Gastrocnemius medialis (tissue), 4 donors: ENCODE measurements at regions not wholly inside any gene's neighbourhood (a gene's known extent, or its start where the extent isn't known, plus 50 kb on each side); places are given as distances from the start of the nearest gene placed in this dataset.

Source experiments
- ATAC-seq, 2 donors: fragments of 150-250 bp; one replicate each; pipeline ENCODE4 v1.9.1; 2016
- DNase-seq, 2 donors: peaks; one replicate each; pipeline ENCODE4 v3.0.0-alpha.2; 2019
- H3K27ac ChIP-seq, 4 donors: fragments of 200-600 bp; sonication (generic); 1 replicate in 1 of 4; 2 replicates in 3 of 4; pipeline ENCODE4 v1.5.1; 2016 to 2018; ENCODE audit warnings: mild to moderate bottlenecking in 2 of 4, moderate library complexity in 1 of 4
- H3K27me3 ChIP-seq, 3 donors: fragments of 200-600 bp; sonication (generic) in 2 of 3; 1 replicate in 1 of 3; 2 replicates in 2 of 3; pipeline versions ENCODE4 v1.5.1 to v1.6.0; 2016 to 2019; ENCODE audit warnings: mild to moderate bottlenecking in 1 of 3, moderate library complexity in 1 of 3
- H3K36me3 ChIP-seq, 2 donors: fragments of 200-600 bp; sonication (generic) in 1 of 2; one replicate each; pipeline ENCODE4 v1.5.1; 2017 to 2018
- H3K4me1 ChIP-seq, 2 donors: fragments of 200-600 bp; sonication (generic) in 1 of 2; one replicate each; pipeline ENCODE4 v1.5.1; 2016 to 2017; ENCODE audit warnings: mild to moderate bottlenecking in 2 of 2
- H3K4me3 ChIP-seq, 4 donors: fragments of 200-600 bp; sonication (generic) in 3 of 4; 1 replicate in 1 of 4; 2 replicates in 3 of 4; pipeline ENCODE4 v1.5.1; 2016 to 2019; ENCODE audit warnings: mild to moderate bottlenecking in 2 of 4
- H3K9me3 ChIP-seq, 3 donors: fragments of 200-600 bp; sonication (generic) in 2 of 3; 1 replicate in 1 of 3; 2 replicates in 2 of 3; pipeline ENCODE4 v1.5.1; 2016 to 2019
- POLR2A ChIP-seq, 2 donors: fragments of 450-650 bp; IDR thresholded peaks; one replicate each; pipeline ENCODE4 v1.6.1; 2017; ENCODE audit warnings: antibody characterized with exemption in 2 of 2, mild to moderate bottlenecking in 2 of 2, moderate library complexity in 2 of 2
- in situ Hi-C, 4 donors: fragments of 200-750 bp; cut with MboI; loops; one replicate each; pipeline versions ENCODE4 v1.15.0 to v1.8.0; 2017; ENCODE audit warnings: low sequenced_read_pairs in 4 of 4
- intact Hi-C: fragments of 100-400 bp; cut with DNase I; formaldehyde crosslinking; loops from one replicate; pipeline ENCODE4 v1.15.1; 2023; ENCODE audit warnings: low total_unique reads
- TF ChIP-seq, protein P1 (sequence below), 5 experiments: fragments of 450-650 bp in 3 of 5; fragments of 200-600 bp in 2 of 5; sonication (generic) in 2 of 5; IDR thresholded peaks in 4 of 5; conservative IDR thresholded peaks in 1 of 5; 1 replicate in 4 of 5; 2 replicates in 1 of 5; pipeline ENCODE4 v1.5.1; 2016 to 2019; ENCODE audit warnings: antibody characterized with exemption in 5 of 5, mild to moderate bottlenecking in 3 of 5, moderate library complexity in 3 of 5

DNA sequence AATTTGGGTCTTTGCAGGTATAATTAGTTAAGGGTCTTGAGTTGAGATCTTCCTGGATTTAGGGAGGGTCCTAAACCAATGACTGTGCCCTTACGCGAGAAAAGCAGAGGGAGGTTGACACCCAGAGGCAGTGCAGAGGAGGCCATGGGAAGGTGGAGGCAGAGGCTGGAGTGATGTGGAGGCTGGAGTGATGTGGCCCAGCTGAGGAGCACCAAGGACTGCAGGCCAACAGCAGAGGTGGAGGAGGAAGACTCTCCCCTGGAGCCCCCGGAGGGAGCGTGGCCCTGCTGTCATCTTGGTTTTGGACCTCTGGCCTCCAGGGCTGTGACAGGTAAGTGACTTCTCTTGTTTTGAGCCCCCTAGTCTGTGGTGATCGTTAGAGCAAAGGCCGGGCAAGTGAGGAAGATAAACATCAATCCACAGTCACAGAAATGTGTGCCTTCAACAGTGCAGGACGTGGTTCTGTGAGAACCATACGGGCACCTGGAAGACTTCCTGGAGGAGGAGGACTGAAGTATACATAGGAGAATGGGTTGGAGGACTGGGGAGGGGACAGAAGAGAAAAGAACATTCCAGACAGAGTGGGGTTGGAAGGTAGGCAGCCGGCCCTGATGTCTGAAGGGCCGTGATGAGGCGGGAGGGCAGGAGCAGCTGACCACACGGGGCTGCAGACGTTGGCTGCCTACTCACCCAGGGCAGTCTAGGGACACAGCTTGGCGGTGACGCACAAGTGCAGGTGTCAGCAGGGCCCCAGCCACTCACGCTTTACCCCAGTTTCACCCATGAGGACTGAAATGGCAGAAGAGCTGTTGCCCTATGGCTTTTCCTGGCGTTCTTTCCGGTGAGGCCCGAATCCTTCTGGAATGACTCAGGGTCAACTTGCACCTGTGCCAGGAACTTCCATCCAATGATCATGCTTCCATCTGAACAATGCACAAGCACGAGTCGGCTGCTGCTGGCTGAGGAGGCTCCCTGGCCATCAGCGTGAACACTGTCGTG, 270.2 kb downstream of the CTTN start:
- ATAC-seq (no peak), DNase-seq (no peak)
- H3K4me1 ChIP-seq: peaks cover 6 to 8% of the 10 kb centered on the region in 2 donors
- H3K36me3 ChIP-seq: no peaks in the 10 kb centered on the region
- intact Hi-C loops (no loop called here), in situ Hi-C loops (no loop called here)
- no peaks in the 10 kb centered on the region for H3K9me3 ChIP-seq
- H3K4me3 ChIP-seq: no peak overlapping the region
- TF ChIP-seq POLR2A (IDR thresholded peaks at IDR 0.05): no peak
- TF ChIP-seq, protein P1, sequence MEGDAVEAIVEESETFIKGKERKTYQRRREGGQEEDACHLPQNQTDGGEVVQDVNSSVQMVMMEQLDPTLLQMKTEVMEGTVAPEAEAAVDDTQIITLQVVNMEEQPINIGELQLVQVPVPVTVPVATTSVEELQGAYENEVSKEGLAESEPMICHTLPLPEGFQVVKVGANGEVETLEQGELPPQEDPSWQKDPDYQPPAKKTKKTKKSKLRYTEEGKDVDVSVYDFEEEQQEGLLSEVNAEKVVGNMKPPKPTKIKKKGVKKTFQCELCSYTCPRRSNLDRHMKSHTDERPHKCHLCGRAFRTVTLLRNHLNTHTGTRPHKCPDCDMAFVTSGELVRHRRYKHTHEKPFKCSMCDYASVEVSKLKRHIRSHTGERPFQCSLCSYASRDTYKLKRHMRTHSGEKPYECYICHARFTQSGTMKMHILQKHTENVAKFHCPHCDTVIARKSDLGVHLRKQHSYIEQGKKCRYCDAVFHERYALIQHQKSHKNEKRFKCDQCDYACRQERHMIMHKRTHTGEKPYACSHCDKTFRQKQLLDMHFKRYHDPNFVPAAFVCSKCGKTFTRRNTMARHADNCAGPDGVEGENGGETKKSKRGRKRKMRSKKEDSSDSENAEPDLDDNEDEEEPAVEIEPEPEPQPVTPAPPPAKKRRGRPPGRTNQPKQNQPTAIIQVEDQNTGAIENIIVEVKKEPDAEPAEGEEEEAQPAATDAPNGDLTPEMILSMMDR (IDR thresholded peaks at IDR 0.05 in 4 of 5, conservative IDR thresholded peaks at IDR 0.05 in 1 of 5): no peak
- peaks cover 0 to 5% (median 2%) of the 10 kb centered on the region in 3 donors for H3K27me3 ChIP-seq
- no peak overlapping the region for H3K27ac ChIP-seq

- in situ Hi-C loops: no loop called here
- intact Hi-C loops: no loop called here
- no peak for ATAC-seq
- peaks cover 0 to 2% of the 10 kb centered on the region in 2 donors for H3K4me1 ChIP-seq
- no peak overlapping the region for H3K4me3 ChIP-seq
- TF ChIP-seq POLR2A (IDR thresholded peaks at IDR 0.05): no peak
- TF ChIP-seq, protein P1 (IDR thresholded peaks at IDR 0.05 in 4 of 5, conservative IDR thresholded peaks at IDR 0.05 in 1 of 5): no peak
- no peaks in the 10 kb centered on the region for H3K9me3 ChIP-seq
- H3K36me3 ChIP-seq: no peaks in the 10 kb centered on the region
- no peaks in the 10 kb centered on the region for H3K27me3 ChIP-seq
- no peak for DNase-seq
- H3K27ac ChIP-seq: no peak overlapping the region
Observed at GRCh38 chr11:70669281-70669680, 271.0 kb downstream of the CTTN start.

GRCh38 chr11:70669871-70670675, 271.7 kb downstream of the CTTN start:
- no peak for TF ChIP-seq POLR2A (IDR thresholded peaks at IDR 0.05)
- TF ChIP-seq, protein P1 (IDR thresholded peaks at IDR 0.05 in 4 of 5, conservative IDR thresholded peaks at IDR 0.05 in 1 of 5): no peak
- H3K4me3 ChIP-seq: no peak overlapping the region
- in situ Hi-C loops: no loop called here
- H3K36me3 ChIP-seq: no peaks in the 10 kb centered on the region
- no peaks in the 10 kb centered on the region for H3K27me3 ChIP-seq
- H3K9me3 ChIP-seq: no peaks in the 10 kb centered on the region
- no peaks in the 10 kb centered on the region for H3K4me1 ChIP-seq
- no peak for ATAC-seq
- no peak overlapping the region for H3K27ac ChIP-seq
- intact Hi-C loops: no loop called here
- DNase-seq: no peak

GRCh38 chr11:70670676-70671034, 272.3 kb downstream of the CTTN start:
- no peaks in the 10 kb centered on the region for H3K4me1 ChIP-seq
- ATAC-seq (no peak), DNase-seq (no peak)
- in situ Hi-C loops: no loop called here
- no peaks in the 10 kb centered on the region for H3K36me3 ChIP-seq
- H3K9me3 ChIP-seq: no peaks in the 10 kb centered on the region
- intact Hi-C loops: no loop called here
- no peaks in the 10 kb centered on the region for H3K27me3 ChIP-seq
- no peak overlapping the region for H3K27ac ChIP-seq
- no peak for TF ChIP-seq POLR2A (IDR thresholded peaks at IDR 0.05)
- TF ChIP-seq, protein P1 (IDR thresholded peaks at IDR 0.05 in 4 of 5, conservative IDR thresholded peaks at IDR 0.05 in 1 of 5): no peak
- no peak overlapping the region for H3K4me3 ChIP-seq
